ENCODE measurements at regions not wholly inside any gene's neighbourhood (a gene's known extent, or its start where the extent isn't known, plus 50 kb on each side); places are given as distances from the start of the nearest gene placed in this dataset.
"Not testable (repeated sequence)": the region's sequence is repeated elsewhere in the genome, so short reads cannot be mapped to it uniquely, and the experiment has no call there.

DNA sequence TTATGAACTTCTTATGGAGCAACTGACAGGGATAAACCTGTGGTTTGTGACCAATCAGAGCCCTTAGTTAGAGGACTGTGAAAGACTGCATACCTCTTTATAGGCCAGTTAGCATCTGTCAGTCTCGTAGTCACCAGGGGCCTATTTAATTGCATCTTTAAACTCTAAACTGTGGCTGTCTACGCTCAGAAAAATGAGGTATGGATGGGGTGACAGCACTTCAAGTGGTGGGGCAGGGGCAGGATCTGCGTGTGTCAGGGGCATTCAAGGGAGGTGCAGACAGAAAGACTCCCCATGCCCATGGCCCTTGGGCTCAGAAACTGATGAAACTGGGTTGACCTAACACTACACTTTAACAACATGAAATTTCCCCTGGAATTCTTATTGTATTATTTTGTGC is 132.6 kb upstream of the TBCA start:
- DNase-seq = no peak

DNA sequence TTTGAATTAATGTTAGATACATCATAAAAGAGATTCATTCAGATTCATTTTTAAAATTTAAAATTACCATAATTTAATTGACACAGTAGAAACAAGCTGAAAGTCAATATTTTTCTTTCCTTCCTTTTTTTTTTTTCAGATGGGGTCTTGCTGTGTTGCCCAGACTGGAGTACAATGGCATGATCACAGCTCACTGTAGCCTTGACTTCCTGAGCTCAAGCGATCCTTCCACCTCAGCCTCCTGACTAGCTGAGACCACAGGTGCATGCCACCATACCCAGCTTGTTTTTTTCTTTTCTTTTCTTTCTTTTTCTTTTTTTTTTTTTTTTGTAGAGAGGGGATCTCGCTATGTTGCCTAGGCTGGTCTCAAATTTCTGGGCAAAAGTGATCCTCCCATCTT is 131.6 kb upstream of the TBCA start:
- no peak for DNase-seq

DNA sequence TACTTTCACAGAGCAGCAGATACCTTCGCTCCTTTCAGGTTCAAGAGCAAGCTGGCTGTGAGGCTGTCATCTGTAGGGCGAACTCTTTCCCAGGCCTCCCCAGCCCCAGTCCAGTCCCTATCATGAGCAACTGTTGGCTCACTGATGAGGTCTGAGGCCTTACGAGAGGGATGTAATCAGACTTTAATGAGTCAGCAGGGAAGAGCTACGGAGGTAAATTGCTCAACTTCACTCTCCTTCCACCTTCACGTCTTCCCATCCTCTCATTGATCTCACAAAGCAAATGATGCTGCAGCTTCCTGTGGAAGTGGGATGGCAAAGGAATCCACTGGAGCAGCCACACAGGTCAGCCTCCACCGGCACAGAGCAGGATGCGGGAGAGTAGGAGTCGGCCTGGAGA is 130.7 kb upstream of the TBCA start:
- DNase-seq = no peak

DNA sequence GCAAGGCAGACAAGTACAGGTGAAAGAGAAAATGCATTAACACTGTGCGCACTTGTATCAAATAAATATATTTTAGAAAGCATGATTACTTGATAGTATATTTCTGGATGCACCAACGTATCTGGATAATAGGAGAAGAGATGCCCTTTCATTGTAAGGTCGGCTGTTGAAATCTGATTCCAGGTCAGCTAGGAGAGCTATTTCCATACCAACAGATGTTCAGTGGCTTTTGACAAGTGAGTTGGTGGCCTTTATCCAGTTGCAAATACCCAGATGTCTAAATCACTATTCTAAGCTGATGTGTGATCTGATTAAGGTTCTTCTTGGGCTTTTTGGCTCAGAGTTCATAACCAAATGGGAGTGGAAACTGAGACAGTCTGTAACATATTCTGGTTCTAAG is 128.2 kb upstream of the TBCA start:
- DNase-seq = no peak

DNA sequence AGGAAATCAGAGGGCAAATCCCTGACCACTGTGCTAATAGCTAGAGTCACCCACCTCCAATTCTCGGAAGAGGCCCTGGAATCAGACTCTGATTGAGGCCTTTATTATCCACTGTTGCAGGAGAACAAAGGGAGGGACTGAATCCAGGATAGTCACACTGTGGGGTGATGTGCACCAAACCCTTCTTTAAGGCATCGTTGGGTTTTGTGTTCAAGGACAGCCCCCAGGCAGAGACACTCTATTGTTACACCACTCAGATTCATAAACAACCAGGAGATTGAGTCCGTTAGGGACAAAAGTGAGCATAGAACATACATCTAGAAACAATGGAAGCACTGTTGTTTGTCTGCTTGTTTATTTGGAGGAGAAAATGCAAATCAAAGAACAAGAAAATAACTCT is 124.6 kb upstream of the TBCA start:
- DNase-seq = no peak

DNA sequence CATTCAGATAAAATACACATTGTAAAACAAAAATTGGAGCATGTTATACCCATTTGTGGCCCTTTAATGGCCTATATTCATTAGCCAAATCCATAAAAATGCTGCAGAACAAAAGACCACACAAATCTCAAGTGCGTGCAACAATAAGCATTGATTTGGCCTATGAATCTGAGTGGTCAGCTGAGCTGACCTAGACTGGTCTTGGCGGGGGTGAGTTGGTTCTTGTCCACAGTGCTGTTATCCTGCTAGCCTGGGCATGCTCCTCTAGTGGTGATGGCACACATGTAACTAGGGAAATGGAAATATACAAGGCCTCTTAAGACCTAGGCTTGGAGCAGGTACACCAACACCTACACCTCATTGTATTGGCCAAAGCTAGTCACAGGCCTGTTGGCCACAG is 122.2 kb upstream of the TBCA start:
- DNase-seq = no peak

DNA sequence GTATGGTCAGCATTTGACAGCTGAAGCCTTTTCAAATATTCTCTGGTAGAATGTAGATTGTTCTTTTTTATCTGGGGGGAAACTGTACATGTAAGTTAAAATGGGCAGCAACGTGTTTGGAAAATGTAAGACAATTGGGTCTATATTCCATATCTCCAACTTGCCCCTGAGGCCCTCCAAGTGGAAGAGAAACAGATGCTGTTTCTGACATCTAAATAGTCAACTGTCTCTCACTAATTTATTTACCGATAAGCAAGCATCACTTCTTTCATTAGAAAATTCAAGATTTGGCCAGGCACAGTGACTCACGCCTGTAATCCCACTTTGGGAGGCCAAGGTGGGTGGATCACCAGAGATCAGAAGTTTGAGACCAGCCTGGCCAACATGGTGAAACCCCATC is 120.2 kb upstream of the TBCA start:
- no peak for DNase-seq

DNA sequence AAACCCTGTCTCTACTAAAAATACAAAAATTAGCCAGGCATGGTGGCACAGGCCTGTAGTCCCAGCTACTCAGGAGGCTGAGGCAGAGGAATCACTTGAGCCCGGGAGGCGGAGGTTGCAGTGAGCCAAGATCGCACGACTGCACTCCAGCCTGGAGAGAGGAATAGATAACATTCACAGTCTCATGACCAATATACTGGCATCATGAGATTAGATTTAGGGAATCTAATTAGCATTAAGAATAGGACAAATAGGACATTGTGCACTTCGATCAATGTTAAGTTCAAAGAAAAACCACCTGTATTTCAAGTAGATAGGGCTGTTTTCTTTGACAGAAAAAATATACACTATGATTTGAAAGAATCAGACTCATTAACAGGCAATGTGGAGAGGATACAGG is 118.0 kb upstream of the TBCA start:
- not testable (repeated sequence) for DNase-seq

DNA sequence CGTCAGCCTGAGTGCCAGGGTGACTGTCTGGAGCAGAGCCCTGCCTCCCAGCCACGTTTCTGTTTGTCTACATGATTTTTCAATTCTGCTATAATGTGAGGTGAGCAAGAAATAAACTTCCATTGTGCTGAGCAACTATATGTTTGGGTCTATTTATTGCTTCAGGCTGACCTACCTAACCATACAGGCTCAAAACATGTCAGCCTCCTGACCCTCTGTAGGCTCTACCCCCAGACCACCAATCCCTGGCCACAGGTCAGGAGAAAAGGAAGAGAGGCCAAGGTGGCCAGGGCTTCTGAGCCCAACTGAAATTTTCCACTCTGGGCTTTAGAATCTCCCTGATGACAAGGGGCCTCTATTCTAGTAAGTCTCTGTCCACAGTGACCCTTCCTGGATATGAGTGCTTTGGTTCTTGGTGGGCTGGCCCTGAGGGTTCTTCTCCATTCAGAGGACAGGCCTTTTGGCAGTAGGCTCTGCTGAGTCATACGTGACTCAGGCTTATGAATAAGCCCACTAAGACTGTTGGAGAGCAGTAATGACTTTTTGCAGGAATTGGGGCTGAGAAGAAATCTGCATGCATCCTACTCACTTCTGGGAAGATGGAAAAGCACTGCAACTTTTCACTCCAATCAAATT is 117.2 kb upstream of the TBCA start:
- no peak for DNase-seq

DNA sequence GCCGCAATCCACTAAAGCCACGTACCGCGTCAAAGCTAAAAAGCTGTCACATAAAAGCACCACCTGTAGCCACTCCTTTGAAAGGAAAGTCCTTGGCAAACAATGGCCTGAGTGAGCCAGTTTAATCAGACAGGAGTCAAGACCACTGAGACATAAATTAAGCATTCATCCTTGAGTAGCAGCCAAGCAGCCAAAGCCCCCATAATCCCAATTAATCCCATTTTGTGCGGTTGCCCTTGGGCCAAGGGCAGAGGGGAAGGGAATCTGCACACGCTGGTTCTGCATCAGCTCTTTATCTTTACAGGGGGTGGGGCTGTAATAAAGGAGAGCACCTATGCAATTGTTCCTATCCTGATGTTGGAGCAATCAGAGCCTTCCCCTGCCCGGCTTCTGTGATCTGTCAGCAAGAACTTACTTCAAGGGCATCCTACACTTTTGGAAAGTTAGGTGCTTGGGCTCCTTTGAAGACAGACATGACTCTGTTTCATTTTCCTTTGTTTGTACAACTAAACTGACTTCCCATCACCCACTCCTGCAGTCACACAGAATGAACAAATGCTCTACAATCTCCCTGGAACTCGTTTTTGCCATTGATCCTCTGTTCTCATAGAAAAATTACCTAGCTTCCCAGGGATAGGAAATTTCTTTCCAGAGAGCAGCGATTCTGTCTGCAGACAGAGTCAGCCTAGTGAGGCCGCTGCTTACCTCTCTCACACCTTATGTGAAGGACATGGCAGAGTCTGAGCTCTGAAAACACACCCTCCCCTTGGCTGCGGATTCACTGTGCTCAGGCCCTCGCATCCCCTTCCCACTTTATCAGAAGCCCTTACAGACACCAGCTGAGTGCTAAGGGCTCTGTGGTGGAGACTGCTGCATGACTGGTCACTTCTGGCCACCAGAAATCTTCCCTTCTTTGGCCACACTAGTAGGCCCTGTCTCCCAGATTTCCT is 116.2 kb upstream of the TBCA start:
- DNase-seq = no peak

DNA sequence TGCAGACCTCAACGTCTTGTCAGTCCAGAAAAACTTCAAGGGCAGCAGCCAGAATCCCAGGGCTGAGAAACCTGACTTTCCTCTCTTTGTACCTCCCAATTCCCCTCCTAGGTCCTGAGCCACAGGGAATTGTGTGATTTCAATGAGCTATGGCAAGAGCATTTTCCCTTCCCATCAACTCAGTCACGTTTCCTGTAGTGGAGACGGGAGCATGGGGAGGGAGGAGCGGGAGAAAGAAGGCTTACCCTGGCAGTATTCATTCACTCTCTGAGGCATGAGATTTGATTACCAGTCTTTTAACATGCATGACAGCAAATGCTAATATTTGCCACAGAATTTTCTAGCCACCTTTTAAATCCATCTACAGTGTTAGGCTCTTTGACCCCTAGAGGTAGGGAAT is 109.4 kb upstream of the TBCA start:
- no peak for DNase-seq

DNA sequence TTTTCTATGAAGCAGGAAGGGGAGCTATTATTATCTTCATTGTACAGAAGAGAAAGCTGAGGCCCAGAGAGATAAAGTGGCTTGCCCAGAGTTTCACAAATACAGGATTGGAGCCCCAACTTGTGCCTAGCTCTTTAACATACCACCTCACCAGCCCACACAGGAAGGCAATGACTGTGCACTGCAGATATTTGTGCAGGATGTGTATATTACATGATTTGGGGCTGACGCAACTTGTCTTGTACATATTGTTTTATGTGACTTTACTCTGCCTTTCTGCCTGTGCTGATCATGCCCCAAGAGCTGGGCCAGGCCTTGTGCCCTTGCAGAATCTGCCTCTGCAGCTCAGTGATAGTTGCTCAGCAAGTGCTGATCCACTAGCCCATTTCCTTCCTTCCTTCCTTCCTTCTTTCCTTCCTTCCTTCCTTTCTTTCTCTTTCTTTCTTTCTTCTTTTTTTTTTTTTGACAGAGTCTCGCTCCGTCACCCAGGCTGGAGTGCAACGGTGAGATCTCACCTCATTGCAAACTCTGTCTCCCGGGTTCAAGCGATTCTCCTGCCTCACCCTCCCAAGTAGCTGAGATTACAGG is 106.6 kb upstream of the TBCA start:
- DNase-seq = no peak

DNA sequence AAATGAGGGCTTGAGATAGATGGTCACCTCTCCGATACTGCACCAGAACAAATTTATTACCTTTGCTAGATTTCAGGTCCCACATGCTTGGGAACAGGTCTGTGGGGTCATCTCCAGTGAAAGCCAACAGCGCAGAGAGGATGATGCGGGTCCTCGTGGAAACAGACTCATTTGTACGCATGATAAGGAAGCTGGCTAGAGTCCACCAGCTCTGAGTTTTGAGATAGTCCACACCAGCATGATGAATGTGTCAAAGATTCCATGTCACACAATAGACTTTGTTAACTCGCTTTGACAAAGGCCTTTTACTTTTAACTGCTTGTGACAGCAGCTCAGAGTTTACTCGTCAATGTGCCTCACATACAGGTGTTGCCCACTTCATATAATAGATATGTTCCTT is 105.4 kb upstream of the TBCA start:
- DNase-seq = no peak

DNA sequence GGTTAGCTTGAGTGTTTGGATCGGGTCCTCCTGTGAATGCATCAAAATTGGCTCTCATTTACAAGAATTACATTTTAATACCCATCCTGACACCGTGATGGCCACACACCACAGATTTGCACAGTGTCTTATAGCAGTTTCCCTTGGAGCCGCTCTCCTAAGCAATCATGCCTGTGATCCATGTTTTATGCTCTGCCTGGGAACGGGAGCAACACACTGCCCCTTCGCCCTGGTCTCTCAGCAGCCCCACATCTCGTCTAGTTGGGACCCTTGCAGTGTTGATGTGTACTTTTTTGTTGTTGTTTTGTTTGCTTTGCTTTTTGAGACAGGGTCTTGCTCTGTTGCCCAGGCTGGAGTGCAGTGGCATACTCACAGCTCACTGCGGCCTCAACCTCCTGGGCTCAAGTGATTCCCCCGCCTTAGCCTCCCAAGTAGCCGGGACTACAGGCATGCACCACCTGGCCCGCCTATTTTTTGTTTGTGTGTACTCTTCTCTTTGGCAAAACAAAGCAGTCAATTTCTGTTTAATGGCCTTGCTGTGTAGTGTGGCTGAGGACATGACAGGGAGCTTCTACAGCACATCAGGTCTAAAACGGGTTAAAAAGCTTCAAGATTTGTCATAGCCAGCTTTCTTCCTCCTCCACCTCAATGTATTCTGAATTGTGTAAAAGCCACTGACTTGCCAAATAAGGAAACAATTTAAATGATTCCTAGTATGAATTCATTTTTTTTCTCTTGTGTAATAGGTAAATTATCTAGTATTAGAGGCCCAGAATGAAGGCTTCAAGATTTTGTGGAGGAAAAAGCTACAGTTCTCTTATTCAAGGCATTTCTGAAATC is 101.6 kb upstream of the TBCA start:
- DNase-seq = no peak

DNA sequence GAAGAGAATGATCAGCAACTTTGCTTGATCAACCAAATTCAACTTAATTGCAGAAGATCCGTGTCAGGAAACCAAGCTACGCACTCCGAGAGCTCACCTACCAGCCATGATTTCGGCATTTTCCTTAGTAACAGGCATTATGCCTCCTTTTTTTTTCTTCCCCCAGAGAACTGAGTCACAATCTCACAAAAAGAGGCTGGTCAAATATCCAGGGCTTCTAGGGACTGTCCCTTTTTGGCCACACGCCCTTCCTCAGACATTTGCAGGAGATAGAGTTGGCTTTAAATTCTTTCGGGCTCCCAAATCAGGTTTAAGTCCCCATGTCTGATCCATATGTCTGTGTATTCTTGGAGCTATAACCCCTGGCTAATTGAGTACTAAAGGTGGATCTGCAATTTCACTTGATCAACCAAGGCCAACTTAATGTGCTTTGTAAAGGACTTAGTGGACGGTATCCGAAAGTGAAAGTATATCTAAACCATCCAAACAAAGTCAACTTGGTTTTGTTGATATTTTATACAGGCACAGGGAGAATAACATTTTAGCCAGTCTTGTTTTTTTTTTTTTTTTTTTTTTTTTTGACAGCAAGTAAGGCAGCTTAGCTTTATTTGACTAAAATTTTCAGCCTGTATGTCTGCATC is 100.8 kb upstream of the TBCA start:
- DNase-seq = no peak

DNA sequence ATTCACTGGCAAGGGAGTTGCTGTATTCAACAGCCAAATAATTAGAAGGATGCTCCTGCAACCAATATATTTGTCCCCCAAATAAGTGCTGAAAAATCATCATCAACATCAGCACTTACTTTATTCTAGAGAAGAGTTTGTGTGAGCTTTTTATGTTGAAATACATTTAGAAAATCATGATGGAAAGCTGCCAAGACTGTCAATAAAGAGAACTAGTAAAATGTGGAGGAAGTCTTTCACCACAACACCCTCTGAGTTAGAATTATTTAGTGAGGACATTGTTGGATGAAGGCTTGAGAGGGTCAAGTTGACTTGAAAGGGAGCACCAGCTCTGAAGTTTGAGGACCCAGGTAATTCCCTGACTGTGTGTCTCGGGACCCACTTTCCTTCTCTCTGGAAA is 100.2 kb upstream of the TBCA start:
- no peak for DNase-seq

DNA sequence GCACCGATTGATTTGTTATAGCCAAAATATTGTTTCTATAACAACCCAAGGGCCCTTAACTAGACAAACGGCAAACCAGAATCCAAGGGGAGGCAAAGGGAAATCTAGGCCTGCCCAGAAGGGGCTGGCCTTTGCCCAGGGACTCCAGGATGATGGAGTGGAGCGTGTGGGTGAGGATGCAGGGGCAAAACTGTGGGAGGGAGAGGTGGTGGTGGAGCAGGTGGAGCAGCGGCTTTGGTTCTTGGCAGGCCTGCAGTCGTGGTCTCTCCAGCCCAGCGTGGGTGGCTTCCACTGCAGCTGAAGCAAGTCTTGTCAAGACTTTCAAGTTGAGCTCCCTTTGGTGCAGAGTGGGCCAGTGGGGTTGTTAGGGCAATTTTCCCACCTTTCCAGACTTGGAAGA is 98.6 kb upstream of the TBCA start:
- DNase-seq = no peak

DNA sequence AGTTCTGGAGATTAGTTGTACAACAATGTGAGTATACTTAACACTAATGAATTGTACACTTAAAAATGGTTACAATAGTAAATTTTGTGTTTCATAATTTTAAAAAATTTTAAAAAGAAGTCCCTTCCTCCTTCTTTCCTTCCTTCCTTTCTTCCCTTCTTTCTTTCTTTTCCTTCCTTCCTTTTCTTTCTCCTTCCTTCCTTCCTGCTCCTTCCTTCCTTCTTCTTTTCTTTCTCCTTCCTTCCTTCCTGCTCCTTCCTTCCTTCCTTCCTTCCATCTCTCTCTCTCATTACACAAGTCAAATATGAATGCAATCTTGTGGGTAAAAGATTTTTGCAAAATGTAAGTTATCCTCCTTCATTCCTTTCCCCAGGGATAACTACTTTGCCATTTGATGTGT is 97.1 kb upstream of the TBCA start:
- DNase-seq = no peak

DNA sequence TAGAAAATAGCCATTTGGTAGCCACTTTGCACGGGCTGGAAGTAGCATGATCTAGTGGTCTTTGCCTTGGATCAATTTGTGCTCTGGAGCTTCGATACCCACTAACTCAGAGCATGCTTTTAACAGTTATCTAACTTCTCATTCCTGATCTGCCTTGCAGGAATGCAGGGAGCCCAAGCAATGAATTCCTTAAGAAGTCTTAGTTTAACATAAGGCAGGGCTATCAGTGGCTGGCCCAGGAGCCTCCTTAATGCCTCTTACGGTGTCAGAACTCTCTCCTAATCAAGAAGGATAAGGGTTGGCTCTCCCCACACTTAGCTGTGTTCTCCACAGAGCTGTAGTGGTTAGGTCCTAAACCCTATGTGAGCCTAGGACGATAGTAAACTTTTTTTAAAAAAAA is 95.8 kb upstream of the TBCA start:
- DNase-seq = no peak

DNA sequence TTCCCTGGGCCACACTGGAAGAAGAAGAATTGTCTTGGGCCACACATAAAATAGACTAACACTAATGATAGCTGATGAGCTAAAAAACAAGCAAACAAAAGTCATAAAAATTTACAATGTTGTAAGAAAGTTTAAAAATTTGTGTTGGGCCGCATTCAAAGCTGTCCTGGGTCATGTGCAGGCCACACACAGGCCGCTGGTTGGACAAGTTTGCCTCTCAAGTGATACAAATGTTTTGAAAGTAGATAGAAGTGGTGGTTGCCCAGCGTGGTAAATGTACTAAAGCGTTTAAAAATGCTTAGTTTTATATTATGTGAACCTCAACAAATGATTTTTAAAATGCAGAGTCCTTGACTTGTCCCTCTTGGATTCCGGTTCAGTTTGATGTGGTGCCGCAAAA is 94.9 kb upstream of the TBCA start:
- DNase-seq = no peak

DNA sequence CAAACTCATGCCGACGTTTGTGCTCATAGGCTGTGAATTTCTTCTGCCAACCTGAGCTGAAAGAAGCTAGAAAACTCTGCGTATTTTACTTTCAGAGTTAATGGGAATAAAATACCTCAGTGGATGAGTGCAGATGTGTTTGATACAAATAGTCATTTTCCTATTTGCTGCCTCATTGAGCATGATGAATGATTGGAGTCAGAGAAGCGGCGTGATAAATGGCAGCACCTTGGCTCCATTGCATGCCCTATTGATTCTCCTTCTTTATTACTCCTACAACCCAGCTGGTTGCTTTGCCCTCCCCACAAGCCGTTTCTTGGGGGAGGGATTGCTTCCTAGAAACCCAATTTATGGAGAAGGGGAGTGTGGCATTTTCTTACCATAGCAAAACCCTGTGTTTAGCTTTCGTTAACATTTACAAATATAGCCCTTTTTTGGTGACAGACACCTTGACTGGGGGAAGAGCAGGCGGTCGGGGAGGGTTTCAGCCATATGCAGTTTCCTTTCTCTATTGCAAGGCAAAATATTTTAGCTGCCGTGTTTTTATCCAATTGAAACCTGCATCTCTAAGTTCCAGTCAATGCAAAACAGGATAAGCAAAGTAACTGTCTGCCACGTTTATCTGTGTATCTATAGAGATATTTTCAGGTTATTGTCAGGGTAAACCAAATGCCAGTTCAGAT is 93.1 kb upstream of the TBCA start:
- DNase-seq = no peak

DNA sequence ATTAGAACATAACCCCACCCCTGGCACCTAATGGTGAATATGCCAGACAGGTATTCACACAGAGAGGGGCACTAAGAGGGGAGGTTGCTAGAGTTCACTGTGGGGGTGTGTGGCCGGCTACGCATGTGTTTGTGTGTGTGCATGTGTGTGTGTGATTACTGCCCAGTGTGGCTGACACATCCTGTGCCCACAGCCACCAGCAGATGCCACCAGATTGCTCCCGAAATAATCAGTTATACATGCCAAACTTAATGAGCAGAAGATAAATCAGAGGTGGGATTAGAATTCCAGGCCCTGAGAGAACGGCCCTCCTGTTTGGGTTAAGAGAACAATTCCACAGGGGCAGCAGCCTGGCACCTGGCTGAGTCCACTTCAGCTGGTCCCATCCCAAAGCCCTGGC is 91.8 kb upstream of the TBCA start:
- no peak for DNase-seq

All from right forelimb (tissue), 1 donor.